Activated T-helper 1 cell treated with anti-CD3 and anti-CD28 coated beads, Interleukin-12 subunit alpha, Interleukin-12 subunit beta, Interleukin-2, Interleukin-4 antibody, amounts not matched to agents 30 ng/mL and 10 ng/mL and 1 ng/mL, durations not matched to agents 14 hours and 24 hours and 36 hours (primary cell): ENCODE measurements at regions not wholly inside any gene's neighbourhood (a gene's known extent, or its start where the extent isn't known, plus 50 kb on each side); places are given as distances from the start of the nearest gene placed in this dataset.

Experiments used
- DNase-seq: peaks from one replicate; pipeline ENCODE4 v3.0.0; 2021; ENCODE audit warnings: low spot score
- H3K27ac Mint-ChIP-seq: one replicate; pipeline ENCODE4 v1.8.0; 2021; ENCODE audit warnings: mild to moderate bottlenecking, mixed read lengths
- H3K27me3 Mint-ChIP-seq: one replicate; pipeline ENCODE4 v1.8.0; 2022; ENCODE audit warnings: mild to moderate bottlenecking, moderate library complexity, mixed read lengths; ENCODE audit not compliant: insufficient read depth
- H3K36me3 Mint-ChIP-seq: one replicate; pipeline ENCODE4 v1.8.0; 2021; ENCODE audit warnings: low read depth, mixed read lengths
- H3K4me1 Mint-ChIP-seq: one replicate; pipeline ENCODE4 v1.8.0; 2021; ENCODE audit warnings: low read depth, mixed read lengths
- H3K4me3 Mint-ChIP-seq: one replicate; pipeline ENCODE4 v1.8.0; 2021; ENCODE audit warnings: mild to moderate bottlenecking, moderate library complexity, mixed read lengths
- H3K9me3 Mint-ChIP-seq: one replicate; pipeline ENCODE4 v1.8.0; 2021; ENCODE audit warnings: mixed read lengths
- intact Hi-C: fragments of 100-400 bp; cut with micrococcal nuclease; formaldehyde crosslinking; loops from one replicate; pipeline ENCODE4 v1.15.1; 2024

DNA sequence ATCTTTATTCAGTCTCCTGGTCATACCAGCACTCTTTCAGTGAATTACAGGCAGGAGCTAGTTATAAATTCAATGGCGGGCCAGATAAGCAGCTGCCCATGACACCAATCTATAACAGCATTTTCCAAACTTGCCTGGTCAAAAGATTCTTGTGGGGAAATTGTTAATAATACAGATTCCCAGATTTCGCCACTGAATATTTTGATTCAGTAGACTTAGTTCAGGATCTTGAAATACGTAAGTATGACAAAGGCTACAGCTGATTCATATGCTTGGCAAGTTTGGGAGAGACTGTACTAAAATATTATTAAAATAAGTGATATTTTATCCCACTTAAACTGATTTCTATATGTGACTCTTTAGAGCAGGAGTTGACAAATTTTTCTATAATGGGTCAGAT, 119.3 kb downstream of the TMCO5A start:
- Mint-ChIP-seq H3K4me3 (no peak overlapping the region), H3K27me3 (no peaks in the 10 kb centered on the region), H3K36me3 (no peaks in the 10 kb centered on the region), H3K9me3 (no peaks in the 10 kb centered on the region), H3K27ac (no peak overlapping the region), H3K4me1 (peaks cover 14% of the 10 kb centered on the region)
- no peak for DNase-seq
- intact Hi-C loops, result no loop called here

DNA sequence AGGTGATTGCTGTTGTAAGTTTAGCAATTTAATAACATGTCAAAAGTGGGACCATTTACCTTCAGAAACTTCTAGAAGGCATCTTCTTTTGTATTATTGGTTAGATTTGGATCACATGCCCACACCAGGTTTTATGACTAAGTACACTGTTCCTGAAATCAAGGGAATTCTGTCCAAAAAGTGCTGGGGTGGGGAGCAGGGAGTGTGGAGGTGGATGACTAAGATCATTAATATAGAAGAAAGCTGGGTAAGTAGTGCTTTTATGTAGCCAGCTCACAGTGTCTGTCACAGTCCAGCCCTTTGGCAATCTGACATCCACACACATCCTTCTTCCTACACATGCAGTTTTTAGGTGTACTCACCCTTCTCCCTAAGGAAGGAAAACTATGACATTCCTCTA, 120.0 kb downstream of the TMCO5A start:
- H3K27me3 Mint-ChIP-seq, result no peaks in the 10 kb centered on the region
- no peak overlapping the region for H3K27ac Mint-ChIP-seq
- DNase-seq, result no peak
- no peak overlapping the region for H3K4me3 Mint-ChIP-seq
- peaks cover 21% of the 10 kb centered on the region for H3K4me1 Mint-ChIP-seq
- H3K36me3 Mint-ChIP-seq, result no peaks in the 10 kb centered on the region
- intact Hi-C loops, result no loop called here
- H3K9me3 Mint-ChIP-seq, result no peaks in the 10 kb centered on the region

DNA sequence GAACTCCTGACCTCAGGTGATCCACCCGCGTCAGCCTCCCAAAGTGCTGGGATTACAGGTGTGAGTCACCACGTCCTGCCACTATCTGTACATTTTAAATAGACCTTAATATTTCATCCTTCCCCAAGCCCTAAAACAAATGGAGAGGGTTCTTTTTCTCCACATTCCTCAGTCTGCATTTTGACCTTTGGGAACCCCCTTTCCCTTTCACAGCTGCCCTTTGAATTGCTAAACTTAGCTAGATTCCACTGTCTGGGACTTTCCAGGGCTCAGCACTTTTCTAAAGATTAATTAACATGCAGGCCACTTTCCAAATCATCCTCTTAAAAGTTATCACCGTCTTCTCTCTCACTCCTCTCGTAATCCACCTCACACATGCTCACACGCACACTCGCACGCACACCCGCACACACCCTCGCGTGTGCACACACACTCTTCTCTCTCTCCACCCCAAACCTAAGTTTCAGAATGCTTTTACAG, 124.2 kb downstream of the TMCO5A start:
- Mint-ChIP-seq H3K9me3 (no peaks in the 10 kb centered on the region), H3K4me3 (no peak overlapping the region), H3K4me1 (peaks cover 11% of the 10 kb centered on the region)

DNA sequence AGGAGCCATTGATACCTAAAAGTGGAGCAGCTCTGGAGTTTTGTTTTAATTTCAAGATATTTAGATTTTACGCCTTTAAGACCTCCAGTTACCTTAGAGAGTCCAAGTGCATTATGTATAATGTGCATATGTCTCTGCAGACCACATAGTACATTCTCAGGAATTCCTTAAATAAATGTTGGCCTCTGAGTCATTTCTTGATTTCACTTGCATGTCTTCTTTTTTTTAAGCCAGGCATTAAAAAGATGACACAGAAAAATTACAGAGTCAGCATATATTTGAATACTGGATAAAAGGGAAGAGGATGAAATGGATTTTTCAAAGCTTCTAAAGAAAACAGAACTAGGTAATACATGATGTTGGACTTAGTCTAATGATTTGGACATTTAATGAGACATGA, 125.2 kb downstream of the TMCO5A start:
- no peak for DNase-seq
- Mint-ChIP-seq H3K27ac (no peak overlapping the region), H3K27me3 (peaks cover 12% of the 10 kb centered on the region), H3K4me3 (no peak overlapping the region), H3K36me3 (no peaks in the 10 kb centered on the region), H3K4me1 (peaks cover 11% of the 10 kb centered on the region), H3K9me3 (no peaks in the 10 kb centered on the region)
- intact Hi-C loops, result no loop called here

More for the DNA sequence above, 124.2 kb downstream of the TMCO5A start:
- Mint-ChIP-seq H3K27ac (no peak overlapping the region), H3K27me3 (peaks cover 11% of the 10 kb centered on the region), H3K36me3 (no peaks in the 10 kb centered on the region)
- DNase-seq, result no peak
- intact Hi-C loops, result no loop called here

DNA sequence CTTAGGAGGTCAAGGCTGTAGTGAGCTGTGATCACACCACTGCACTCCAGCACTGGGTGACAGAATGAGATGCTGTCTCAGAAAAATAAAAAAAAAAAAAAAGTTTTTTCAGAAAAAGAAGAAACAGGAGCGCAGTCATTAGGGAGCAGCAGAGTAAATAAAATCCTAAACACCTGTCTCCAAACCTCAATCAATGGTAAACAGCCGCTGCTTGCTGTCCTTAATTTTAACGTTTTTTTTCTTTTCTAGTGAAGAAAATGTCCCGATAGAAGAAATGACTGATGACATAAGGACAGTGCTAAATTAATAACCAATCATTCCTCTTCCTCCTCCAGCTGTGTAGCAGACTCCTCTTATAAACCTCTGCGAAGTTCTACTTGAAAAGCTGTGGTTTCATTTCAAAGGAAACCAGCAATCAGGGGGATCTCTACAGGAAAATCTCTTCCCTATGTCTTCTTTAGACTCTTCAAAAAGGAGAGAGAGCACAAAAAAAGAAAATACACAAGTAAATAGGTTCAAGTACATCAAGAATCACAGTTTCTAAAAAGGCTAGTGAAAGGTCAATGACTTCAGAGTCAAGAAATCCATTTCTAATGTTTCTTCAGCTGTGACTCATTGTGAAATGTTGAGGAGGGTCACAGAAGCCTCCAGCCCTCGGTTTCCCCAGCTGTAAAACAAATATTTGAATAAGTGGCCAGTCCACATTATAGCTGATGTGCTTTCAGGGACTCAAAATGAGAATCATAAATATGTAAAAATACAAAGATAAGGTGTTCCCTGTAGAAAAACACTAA, 127.6 kb downstream of the TMCO5A start:
- Mint-ChIP-seq H3K4me3 (no peak overlapping the region), H3K4me1 (peaks cover 11% of the 10 kb centered on the region), H3K27ac (no peak overlapping the region), H3K36me3 (no peaks in the 10 kb centered on the region), H3K27me3 (peaks cover 16% of the 10 kb centered on the region), H3K9me3 (no peaks in the 10 kb centered on the region)
- intact Hi-C loops, result no loop called here
- DNase-seq, result no peak

DNA sequence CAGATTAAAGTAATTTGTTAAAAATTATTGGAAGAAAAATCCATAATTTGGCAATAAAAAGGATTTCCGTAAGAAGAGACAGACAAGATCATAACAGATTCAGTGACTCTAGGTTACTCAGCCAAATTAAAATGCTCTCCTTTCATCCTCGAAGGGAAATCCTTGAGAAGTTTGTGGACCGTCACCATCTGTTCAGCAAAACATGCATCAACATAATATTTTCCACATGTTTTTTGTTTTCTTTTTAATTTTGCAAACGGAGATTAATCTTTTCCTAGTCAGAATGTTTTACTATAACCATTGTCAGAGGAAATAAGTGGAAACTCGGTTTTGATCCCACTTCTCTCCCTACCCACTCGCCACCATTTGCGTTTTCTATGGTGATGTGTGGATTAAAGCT, 128.3 kb downstream of the TMCO5A start:
- DNase-seq, result no peak
- Mint-ChIP-seq H3K9me3 (no peaks in the 10 kb centered on the region), H3K4me1 (peaks cover 11% of the 10 kb centered on the region), H3K36me3 (no peaks in the 10 kb centered on the region), H3K27me3 (peaks cover 16% of the 10 kb centered on the region), H3K27ac (no peak overlapping the region), H3K4me3 (no peak overlapping the region)
- intact Hi-C loops, result no loop called here

DNA sequence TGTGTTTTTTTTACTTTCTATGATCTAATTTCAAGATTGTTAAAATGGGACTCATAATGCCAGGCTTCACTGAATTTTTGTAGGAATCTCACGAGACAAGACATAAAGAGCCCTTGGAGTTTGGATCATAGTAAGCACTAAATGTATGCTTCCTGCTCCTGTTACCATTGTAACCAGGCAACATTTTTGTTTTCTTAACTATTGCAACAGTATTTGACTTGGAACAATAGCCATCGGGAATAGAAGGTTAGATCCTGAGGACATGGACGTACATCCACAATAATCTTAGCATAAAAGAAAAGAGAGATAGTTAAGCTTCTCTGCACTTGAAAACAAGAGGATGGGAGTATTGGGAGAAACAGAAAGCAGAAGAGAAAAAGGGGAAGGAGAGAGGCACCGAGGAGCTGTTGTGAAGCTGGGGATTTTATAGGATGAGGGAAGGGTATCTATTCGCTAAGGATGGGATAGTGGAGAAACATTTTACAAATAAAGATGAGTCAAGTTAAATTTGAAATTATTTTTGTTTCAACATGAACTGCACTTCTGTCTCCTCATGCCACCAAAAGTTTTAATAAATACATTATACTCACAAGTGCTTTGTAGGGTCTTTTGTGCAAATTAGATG, 131.4 kb downstream of the TMCO5A start:
- H3K9me3 Mint-ChIP-seq, result no peaks in the 10 kb centered on the region
- H3K36me3 Mint-ChIP-seq, result no peaks in the 10 kb centered on the region
- intact Hi-C loops, result no loop called here

DNA sequence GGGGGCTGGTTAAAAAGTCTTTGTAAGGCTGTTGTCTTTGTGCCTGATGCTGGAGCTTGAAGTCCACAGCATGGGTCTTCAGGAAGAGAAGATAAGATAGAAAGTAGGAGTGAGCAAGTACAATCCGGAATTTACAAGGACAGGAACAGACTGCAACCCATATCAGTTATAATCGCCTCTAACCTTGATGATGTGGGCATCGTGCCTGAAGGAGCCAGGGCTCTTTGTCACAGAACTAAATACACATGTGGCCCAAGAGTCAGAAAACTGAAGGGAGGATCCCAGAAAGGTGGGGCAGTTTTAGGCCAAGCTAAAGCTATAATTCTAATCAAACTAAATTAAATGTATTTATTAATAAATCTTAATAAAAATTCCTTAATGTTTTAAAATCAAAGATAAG, 132.2 kb downstream of the TMCO5A start:
- no peaks in the 10 kb centered on the region for H3K9me3 Mint-ChIP-seq
- H3K4me3 Mint-ChIP-seq, result no peak overlapping the region
- intact Hi-C loops, result no loop called here
- H3K27me3 Mint-ChIP-seq, result peaks cover 33% of the 10 kb centered on the region
- no peak overlapping the region for H3K27ac Mint-ChIP-seq
- no peak for DNase-seq
- H3K36me3 Mint-ChIP-seq, result no peaks in the 10 kb centered on the region
- peaks cover 26% of the 10 kb centered on the region for H3K4me1 Mint-ChIP-seq

More for the DNA sequence above, 131.4 kb downstream of the TMCO5A start:
- Mint-ChIP-seq H3K27ac (no peak overlapping the region), H3K4me1 (peaks cover 19% of the 10 kb centered on the region), H3K27me3 (peaks cover 28% of the 10 kb centered on the region), H3K4me3 (no peak overlapping the region)
- no peak for DNase-seq

DNA sequence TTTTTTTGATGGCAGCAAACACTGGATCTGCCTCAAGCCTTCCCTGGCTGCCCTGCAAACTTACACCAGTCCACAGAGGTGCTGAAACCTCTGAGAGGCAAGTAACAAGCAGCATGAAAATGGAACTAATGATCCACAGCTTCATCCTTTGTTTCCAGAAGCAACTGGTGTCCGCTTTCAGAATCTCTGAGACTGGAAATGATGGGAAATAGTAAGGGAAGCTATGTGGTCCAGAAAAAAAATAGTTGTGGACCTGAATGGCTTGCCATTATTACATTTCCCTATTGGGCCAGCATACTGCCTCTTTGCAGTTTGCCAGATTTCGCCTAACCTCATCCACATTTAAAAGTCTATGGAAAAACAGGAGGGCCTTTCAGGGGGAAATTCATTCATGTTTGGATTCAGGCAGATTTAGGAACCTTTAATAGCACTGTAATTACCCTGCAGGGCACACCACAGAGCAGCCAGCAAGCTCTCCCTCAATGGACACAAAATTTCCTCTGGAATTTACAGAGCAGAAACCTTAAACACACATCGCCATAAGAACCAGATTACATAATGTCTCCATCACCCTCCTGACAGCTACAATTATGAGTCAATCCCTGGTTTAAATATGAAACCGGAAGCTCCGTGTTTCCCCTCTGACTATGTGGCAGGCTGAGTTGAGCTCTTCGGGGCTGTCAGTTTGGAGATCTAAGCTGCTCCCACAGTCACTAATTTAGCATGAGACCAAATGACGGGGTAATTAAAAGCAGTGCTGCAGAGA, 134.4 kb downstream of the TMCO5A start:
- intact Hi-C loops, result no loop called here
- peaks cover 40% of the 10 kb centered on the region for H3K27me3 Mint-ChIP-seq
- no peak overlapping the region for H3K4me3 Mint-ChIP-seq
- DNase-seq, result peak; percentile 17
- H3K27ac Mint-ChIP-seq, result peak overlapping the region; percentile 26
- no peaks in the 10 kb centered on the region for H3K9me3 Mint-ChIP-seq
- peaks cover 2% of the 10 kb centered on the region for H3K36me3 Mint-ChIP-seq
- H3K4me1 Mint-ChIP-seq, result peaks cover 38% of the 10 kb centered on the region

DNA sequence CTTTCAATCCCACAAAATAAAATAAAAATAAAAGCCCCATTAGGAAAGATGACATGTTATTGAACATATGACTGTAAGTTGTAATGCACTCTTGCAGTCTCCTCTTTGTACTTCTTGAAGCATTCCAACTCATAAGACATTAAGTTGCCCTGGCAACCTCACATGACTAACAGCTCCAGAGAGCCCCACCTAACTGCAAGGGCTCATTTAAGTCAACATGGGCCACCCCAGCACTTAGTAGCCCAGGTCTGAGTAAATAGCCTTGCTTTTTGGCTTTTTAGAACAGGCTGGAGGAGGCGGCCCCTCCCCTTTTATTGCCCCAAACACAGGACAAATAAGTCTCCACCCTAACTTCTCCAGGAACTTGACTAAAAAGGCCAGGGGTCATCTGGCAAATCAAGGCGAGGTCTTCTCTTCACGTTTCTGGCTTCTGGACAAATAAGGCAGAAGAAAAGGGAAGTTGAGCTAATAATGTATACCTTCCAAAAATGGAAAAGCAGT, 135.1 kb downstream of the TMCO5A start:
- Mint-ChIP-seq H3K27ac (peak overlapping the region; percentile 26), H3K9me3 (no peaks in the 10 kb centered on the region), H3K4me3 (no peak overlapping the region), H3K36me3 (peaks cover 2% of the 10 kb centered on the region), H3K27me3 (peaks cover 43% of the 10 kb centered on the region), H3K4me1 (peaks cover 38% of the 10 kb centered on the region)
- intact Hi-C loops, result loop anchor here (5.0 kb wide), 1 partner anchor 183 kb away; the partner anchor contains the start of gene SPRED1
- DNase-seq, result no peak

DNA sequence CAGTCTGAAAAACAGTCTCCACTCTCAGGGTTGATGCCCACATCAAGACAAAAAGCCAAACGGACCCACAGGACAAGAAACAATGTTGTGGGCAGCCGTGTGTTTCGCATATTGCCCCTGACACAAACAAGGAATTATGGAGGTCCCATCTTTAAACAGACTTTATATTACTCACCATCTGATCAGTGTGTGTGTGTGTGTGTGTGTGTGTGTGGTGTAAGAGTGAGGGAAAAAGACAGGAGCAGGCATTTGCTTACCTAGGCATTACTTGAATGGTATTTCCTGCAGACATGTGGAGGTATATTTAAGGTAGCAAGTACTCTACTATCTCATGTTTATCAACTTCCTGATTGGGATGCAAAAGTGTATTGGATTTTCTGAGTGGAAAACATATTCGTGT, 136.3 kb downstream of the TMCO5A start:
- peaks cover 42% of the 10 kb centered on the region for H3K4me1 Mint-ChIP-seq
- H3K27ac Mint-ChIP-seq, result no peak overlapping the region
- no peak overlapping the region for H3K4me3 Mint-ChIP-seq
- DNase-seq, result no peak
- peaks cover 2% of the 10 kb centered on the region for H3K36me3 Mint-ChIP-seq
- intact Hi-C loops, result loop anchor here (5.0 kb wide), 1 partner anchor 182 kb away; the partner anchor contains the start of gene SPRED1
- H3K9me3 Mint-ChIP-seq, result no peaks in the 10 kb centered on the region
- peaks cover 50% of the 10 kb centered on the region for H3K27me3 Mint-ChIP-seq

DNA sequence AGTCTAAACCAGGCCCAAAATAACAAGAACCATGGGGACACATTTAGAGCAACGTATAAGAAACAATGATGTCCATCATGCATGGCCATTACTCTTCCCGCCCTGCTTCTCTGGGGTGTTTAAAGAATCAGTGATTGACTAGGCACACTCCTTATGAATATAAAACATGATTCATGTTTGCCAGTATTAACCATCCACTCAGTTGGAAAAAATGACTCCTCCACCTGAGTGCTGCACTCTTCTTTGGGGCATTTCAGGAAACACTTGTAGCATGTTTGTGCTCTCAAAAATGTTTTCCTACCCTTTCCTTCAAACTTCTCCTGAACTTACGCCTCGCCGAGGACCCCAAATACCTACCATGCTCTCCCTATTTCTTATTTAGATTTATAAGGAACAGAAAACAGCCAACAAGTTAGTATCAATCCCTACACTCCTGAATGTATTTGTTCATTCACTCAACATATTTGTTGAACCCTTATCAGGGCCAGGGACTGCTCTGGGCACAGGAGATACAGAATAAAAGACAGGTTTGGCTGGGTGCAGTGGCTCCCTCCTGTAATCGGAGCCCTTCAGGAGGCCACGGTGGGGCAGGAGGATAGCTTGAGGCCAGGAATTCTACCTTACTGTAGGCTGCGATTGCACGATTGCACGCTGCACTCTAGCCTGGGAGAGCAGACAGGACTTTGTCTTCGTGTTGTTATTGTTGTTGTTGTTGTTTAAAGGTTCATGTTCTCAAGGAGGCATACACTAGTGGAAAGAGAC, 137.0 kb downstream of the TMCO5A start:
- no peak for DNase-seq
- peaks cover 49% of the 10 kb centered on the region for H3K27me3 Mint-ChIP-seq
- no peaks in the 10 kb centered on the region for H3K9me3 Mint-ChIP-seq
- peaks cover 44% of the 10 kb centered on the region for H3K4me1 Mint-ChIP-seq
- peak overlapping the region; percentile 68 for H3K4me3 Mint-ChIP-seq
- no peak overlapping the region for H3K27ac Mint-ChIP-seq
- intact Hi-C loops, result loop anchor here (5.0 kb wide), 1 partner anchor 181 kb away; the partner anchor contains the start of gene SPRED1
- peaks cover 2% of the 10 kb centered on the region for H3K36me3 Mint-ChIP-seq
